ENCODE measurements at regions not wholly inside any gene's neighbourhood (a gene's known extent, or its start where the extent isn't known, plus 50 kb on each side); places are given as distances from the start of the nearest gene placed in this dataset.

GRCh38 chr3:74858086-74858485 lies 243.6 kb upstream of the CNTN3 start:
- no peaks in the 10 kb centered on the region for H3K27me3 Mint-ChIP-seq (ENCODE audit: low read depth)
- H3K4me3 Mint-ChIP-seq (ENCODE audit: unreplicated experiment): no peak overlapping the region
- H3K9me3 Mint-ChIP-seq (ENCODE audit: low read depth): peaks cover 3% of the 10 kb centered on the region
- H3K36me3 Mint-ChIP-seq (ENCODE audit: low read depth): no peaks in the 10 kb centered on the region
- TF ChIP-seq, protein P1, sequence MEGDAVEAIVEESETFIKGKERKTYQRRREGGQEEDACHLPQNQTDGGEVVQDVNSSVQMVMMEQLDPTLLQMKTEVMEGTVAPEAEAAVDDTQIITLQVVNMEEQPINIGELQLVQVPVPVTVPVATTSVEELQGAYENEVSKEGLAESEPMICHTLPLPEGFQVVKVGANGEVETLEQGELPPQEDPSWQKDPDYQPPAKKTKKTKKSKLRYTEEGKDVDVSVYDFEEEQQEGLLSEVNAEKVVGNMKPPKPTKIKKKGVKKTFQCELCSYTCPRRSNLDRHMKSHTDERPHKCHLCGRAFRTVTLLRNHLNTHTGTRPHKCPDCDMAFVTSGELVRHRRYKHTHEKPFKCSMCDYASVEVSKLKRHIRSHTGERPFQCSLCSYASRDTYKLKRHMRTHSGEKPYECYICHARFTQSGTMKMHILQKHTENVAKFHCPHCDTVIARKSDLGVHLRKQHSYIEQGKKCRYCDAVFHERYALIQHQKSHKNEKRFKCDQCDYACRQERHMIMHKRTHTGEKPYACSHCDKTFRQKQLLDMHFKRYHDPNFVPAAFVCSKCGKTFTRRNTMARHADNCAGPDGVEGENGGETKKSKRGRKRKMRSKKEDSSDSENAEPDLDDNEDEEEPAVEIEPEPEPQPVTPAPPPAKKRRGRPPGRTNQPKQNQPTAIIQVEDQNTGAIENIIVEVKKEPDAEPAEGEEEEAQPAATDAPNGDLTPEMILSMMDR (IDR thresholded peaks at IDR 0.05): no peak
- H3K4me1 Mint-ChIP-seq (ENCODE audit: low read depth): no peaks in the 10 kb centered on the region
- no peak for DNase-seq (ENCODE audit: low spot score)
- H3K27ac Mint-ChIP-seq (ENCODE audit: unreplicated experiment): no peak overlapping the region

DNA sequence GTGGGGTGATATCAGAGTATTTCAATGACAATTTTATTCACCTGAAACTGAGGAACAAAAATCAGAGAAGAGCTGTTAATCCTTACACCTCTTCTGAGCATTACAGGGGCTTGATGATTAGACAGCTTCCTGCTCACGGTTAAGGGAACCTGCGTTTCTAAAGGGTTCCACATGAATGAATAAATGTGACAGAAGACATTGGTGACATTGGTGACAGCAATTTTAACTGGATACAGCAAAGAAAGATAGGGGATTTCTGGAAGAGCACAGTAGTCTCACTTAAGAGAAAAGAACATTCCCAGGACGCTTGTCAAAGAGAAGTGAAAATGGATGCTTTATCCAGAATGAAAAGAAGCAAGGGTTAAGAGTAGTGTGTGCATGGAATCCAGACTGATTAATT lies 235.9 kb upstream of the CNTN3 start:
- no peak overlapping the region for H3K27ac Mint-ChIP-seq (ENCODE audit: unreplicated experiment)
- H3K9me3 Mint-ChIP-seq (ENCODE audit: low read depth): no peaks in the 10 kb centered on the region
- no peaks in the 10 kb centered on the region for H3K36me3 Mint-ChIP-seq (ENCODE audit: low read depth)
- no peak overlapping the region for H3K4me3 Mint-ChIP-seq (ENCODE audit: unreplicated experiment)
- TF ChIP-seq, protein P1 (IDR thresholded peaks at IDR 0.05): no peak
- H3K4me1 Mint-ChIP-seq (ENCODE audit: low read depth): no peaks in the 10 kb centered on the region
- H3K27me3 Mint-ChIP-seq (ENCODE audit: low read depth): no peaks in the 10 kb centered on the region
- DNase-seq (ENCODE audit: low spot score): no peak

DNA sequence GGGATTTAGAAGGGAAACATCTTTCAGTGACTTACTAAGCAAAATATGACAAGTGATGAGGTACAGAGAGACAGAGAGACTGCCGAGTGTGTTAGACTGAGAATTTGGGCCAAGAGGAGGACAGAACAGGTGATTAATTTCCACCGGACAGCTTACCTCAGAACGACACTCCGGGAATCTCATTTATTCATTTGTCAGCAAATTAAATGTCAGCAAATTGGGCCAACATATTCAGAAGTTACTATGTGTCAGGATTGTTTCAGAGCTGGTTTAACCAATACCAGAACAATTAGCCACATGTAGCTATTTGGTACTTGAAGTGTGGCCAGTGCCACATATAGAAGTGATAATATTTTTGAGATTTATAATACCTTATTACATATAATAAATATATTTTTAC lies 232.6 kb upstream of the CNTN3 start:
- peaks cover 9% of the 10 kb centered on the region for H3K4me1 Mint-ChIP-seq (ENCODE audit: low read depth)
- no peak overlapping the region for H3K4me3 Mint-ChIP-seq (ENCODE audit: unreplicated experiment)
- no peaks in the 10 kb centered on the region for H3K27me3 Mint-ChIP-seq (ENCODE audit: low read depth)
- H3K27ac Mint-ChIP-seq (ENCODE audit: unreplicated experiment): no peak overlapping the region
- no peaks in the 10 kb centered on the region for H3K36me3 Mint-ChIP-seq (ENCODE audit: low read depth)
- no peak for DNase-seq (ENCODE audit: low spot score)
- H3K9me3 Mint-ChIP-seq (ENCODE audit: low read depth): no peaks in the 10 kb centered on the region
- TF ChIP-seq, protein P1 (IDR thresholded peaks at IDR 0.05): no peak

DNA sequence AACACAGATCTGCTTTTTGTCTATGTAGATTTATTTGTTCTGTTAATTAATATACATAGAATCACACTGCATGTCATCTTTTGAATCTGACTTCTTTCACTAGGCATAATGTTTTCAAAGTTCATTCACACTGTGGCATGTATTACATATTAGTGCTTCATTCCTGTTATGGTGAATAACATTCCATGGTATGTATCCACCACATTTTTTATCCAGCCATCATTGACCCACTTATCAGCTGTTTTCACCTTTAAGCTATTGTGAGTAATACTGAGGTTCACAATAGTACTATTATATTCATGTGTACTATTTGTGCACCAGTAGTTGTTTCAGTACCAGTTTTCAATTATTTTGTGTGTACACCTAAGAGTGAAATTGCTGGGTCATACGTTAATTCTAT lies 230.6 kb upstream of the CNTN3 start:
- Mint-ChIP-seq H3K4me1 (ENCODE audit: low read depth) (peaks cover 9% of the 10 kb centered on the region), H3K36me3 (ENCODE audit: low read depth) (no peaks in the 10 kb centered on the region), H3K27ac (ENCODE audit: unreplicated experiment) (no peak overlapping the region), H3K4me3 (ENCODE audit: unreplicated experiment) (no peak overlapping the region), H3K27me3 (ENCODE audit: low read depth) (no peaks in the 10 kb centered on the region), H3K9me3 (ENCODE audit: low read depth) (no peaks in the 10 kb centered on the region)
- no peak for DNase-seq (ENCODE audit: low spot score)
- TF ChIP-seq, protein P1 (IDR thresholded peaks at IDR 0.05): no peak

DNA sequence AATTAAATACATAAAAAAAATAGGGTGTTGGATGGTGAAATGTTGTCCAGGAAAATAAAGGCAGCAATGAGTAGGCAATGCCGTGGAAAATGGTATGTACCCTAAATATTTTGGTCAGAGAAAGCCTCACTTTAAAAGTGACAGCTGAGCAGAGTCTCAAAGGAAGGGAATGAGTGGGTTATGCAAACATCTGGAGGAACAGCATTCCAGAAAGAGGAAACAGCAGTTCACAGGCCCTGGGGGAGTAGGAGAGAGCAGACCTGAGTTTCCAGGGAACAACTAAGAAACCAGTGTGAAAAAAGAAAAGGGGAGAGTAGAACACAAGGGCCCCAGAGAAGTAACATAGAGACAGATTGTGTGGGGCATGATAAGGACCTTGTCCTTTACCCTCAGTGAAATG lies 230.0 kb upstream of the CNTN3 start:
- H3K4me3 Mint-ChIP-seq (ENCODE audit: unreplicated experiment): no peak overlapping the region
- peaks cover 9% of the 10 kb centered on the region for H3K4me1 Mint-ChIP-seq (ENCODE audit: low read depth)
- no peaks in the 10 kb centered on the region for H3K9me3 Mint-ChIP-seq (ENCODE audit: low read depth)
- no peak for DNase-seq (ENCODE audit: low spot score)
- H3K36me3 Mint-ChIP-seq (ENCODE audit: low read depth): no peaks in the 10 kb centered on the region
- H3K27ac Mint-ChIP-seq (ENCODE audit: unreplicated experiment): no peak overlapping the region
- no peaks in the 10 kb centered on the region for H3K27me3 Mint-ChIP-seq (ENCODE audit: low read depth)
- TF ChIP-seq, protein P1 (IDR thresholded peaks at IDR 0.05): no peak
